ENCODE measurements at regions not wholly inside any gene's neighbourhood (a gene's known extent, or its start where the extent isn't known, plus 50 kb on each side); places are given as distances from the start of the nearest gene placed in this dataset.

DNA sequence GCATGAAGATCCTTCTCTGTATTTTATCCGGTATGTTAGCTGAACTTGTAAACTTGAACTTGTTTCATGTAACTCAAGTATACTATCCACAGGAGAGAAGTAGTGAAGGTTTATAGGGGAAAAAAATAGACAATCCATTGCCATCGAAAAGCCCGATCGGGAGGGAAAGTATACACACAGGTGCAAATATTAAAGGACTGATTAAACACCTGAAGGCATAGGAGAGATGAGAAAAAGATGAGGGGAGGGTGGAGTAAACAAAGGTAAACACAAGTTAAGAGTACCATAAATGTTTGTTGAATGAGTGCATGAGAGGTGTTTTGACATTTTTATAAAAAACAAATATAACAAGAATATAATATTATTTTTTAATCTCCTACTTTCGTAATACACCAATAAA lies 64.3 kb upstream of the CITED2 start:
- Histone ChIP-seq H3K4me1 (ENCODE audit: control insufficient read depth, insufficient read depth, low read length) (peaks cover 7% of the 10 kb centered on the region; the same call in 1 of the 2 replicates), H3K9me3 (ENCODE audit: control insufficient read depth, insufficient read depth, low read depth, low read length) (no peaks in the 10 kb centered on the region), H3K36me3 (ENCODE audit: control insufficient read depth, insufficient read depth, low read length) (no peaks in the 10 kb centered on the region), H3K9ac (ENCODE audit: low read length) (no peak overlapping the region), H3K4me3 (ENCODE audit: low read depth, low read length) (no peak overlapping the region), H3K27me3 (ENCODE audit: control insufficient read depth, insufficient read depth, low read length) (no peaks in the 10 kb centered on the region), H3K27ac (ENCODE audit: low read depth, low read length) (no peak overlapping the region)

DNA sequence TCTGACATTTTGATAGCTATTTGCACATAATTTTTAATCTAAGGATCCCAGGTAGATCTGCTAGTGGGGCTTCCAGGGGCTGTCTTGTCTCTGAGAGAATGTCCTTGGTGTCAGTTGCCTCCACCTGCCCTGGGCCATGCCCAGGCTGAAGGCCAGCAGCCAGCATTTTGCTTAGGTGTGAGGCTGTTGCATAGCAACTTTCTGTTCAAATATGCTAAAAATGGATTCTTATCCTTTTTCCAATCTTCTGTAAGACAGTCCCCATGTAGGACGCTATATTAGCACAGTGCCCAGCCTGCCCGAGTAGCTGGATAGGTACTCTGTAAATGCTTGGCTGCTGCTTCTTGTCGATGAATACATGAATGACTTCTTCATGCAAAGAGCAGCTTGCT lies 62.5 kb upstream of the CITED2 start:
- Histone ChIP-seq H3K9ac (ENCODE audit: low read length) (no peak overlapping the region), H3K36me3 (ENCODE audit: control insufficient read depth, insufficient read depth, low read length) (no peaks in the 10 kb centered on the region), H3K4me3 (ENCODE audit: low read depth, low read length) (no peak overlapping the region), H3K4me1 (ENCODE audit: control insufficient read depth, insufficient read depth, low read length) (peaks cover 4% of the 10 kb centered on the region; the same call in 1 of the 2 replicates), H3K27ac (ENCODE audit: low read depth, low read length) (no peak overlapping the region), H3K9me3 (ENCODE audit: control insufficient read depth, insufficient read depth, low read depth, low read length) (no peaks in the 10 kb centered on the region), H3K27me3 (ENCODE audit: control insufficient read depth, insufficient read depth, low read length) (no peaks in the 10 kb centered on the region)

DNA sequence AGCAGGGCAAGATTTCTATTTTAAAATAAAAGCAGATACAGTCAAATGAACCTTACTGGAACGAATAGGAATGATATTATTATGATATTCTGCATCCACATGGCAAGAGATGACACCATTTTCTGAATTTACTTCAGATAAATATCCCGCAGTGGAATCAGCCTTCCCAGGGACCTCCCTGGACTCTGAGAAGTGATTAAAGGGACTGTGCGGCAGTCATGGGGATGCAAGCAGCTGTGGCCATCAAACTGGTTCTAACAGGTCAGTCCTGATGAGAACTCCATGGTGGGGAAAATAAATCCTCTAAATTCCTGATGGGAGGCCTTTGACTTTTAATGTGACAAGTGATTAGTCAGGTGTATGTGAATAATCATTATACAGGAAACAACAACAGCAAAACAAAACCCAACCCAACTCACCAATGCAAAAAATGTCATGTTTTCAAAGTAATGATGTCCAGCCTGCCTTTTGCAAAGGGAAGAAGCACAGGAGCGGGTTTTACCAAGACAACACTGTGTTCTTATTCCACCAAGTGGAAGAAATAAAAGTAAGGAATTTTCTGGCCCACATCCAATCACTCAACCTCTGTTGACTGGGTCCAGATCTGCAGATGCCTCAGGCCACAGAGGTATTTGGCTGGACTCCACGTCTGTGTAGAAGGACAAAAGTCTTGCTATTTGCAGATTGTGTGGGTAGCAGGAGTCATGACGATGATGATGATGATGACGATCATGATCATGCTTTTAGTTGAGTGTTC lies 61.9 kb upstream of the CITED2 start:
- H3K36me3 ChIP-seq (ENCODE audit: control insufficient read depth, insufficient read depth, low read length): no peaks in the 10 kb centered on the region
- no peak overlapping the region for H3K27ac ChIP-seq (ENCODE audit: low read depth, low read length)
- no peaks in the 10 kb centered on the region for H3K27me3 ChIP-seq (ENCODE audit: control insufficient read depth, insufficient read depth, low read length)
- H3K4me3 ChIP-seq (ENCODE audit: low read depth, low read length): no peak overlapping the region
- H3K4me1 ChIP-seq (ENCODE audit: control insufficient read depth, insufficient read depth, low read length): peaks cover 4% of the 10 kb centered on the region; the same call in 1 of the 2 replicates
- no peak overlapping the region for H3K9ac ChIP-seq (ENCODE audit: low read length)
- peaks cover 5% of the 10 kb centered on the region; the same call in 1 of the 2 replicates for H3K9me3 ChIP-seq (ENCODE audit: control insufficient read depth, insufficient read depth, low read depth, low read length)

DNA sequence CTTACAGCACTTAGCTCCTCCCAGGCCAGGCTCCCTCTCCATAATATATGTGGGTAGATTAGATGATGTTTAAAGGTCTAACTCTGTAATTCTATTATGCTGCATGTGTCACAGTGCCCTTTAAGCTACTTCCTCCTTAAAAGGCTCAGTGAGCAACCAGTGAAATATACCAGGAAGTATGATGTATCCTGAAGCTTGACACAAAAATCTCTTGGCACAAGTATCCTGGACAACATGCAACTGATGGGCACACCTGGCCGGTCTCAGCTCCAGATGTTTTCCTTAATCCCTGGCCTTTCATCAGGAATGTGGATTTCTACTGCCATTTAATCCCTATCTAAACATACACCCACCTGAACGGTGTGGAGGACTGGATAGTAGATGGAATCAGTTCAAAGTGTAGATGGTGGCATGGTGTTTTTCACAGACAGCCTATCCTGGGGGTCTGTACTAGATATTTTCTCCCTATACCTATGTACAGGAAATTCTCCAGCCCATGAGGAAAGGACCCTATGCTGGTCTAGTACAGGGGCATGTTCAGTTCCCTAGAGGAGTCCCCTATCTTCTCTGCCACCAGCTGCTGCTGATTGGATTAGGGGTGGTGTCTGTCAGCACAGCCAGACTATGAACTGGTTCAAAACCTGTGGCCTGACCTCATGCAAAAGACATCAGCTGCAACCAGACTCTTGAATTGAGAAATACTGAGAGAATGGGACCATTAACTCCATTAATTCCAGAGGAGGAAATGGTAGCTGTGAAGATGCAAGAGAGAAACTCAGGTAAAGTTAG lies 59.4 kb upstream of the CITED2 start:
- Histone ChIP-seq H3K4me3 (ENCODE audit: low read depth, low read length) (no peak overlapping the region), H3K9ac (ENCODE audit: low read length) (no peak overlapping the region), H3K36me3 (ENCODE audit: control insufficient read depth, insufficient read depth, low read length) (no peaks in the 10 kb centered on the region), H3K4me1 (ENCODE audit: control insufficient read depth, insufficient read depth, low read length) (peaks cover 7% of the 10 kb centered on the region), H3K27ac (ENCODE audit: low read depth, low read length) (no peak overlapping the region), H3K27me3 (ENCODE audit: control insufficient read depth, insufficient read depth, low read length) (no peaks in the 10 kb centered on the region), H3K9me3 (ENCODE audit: control insufficient read depth, insufficient read depth, low read depth, low read length) (peaks cover 8% of the 10 kb centered on the region; the same call in 1 of the 2 replicates)

DNA sequence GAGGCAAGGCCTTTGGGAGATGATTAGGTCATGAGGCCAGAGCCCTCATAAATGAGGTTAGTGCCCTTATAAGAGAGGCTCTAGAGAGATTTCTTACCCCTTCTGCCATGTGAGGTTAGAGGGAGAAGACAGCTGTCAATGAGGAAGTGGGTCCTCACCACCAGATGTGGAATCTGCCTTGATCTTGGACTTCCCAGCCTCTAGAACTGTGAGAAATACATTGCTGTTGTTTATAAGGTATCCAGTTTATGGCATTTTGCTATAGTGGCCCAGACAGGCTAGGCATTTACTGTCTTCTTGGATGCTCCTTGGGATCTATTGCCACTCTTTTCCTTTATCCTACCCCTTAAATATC lies 57.1 kb upstream of the CITED2 start:
- no peaks in the 10 kb centered on the region for H3K36me3 ChIP-seq (ENCODE audit: control insufficient read depth, insufficient read depth, low read length)
- no peak overlapping the region for H3K4me3 ChIP-seq (ENCODE audit: low read depth, low read length)
- H3K27me3 ChIP-seq (ENCODE audit: control insufficient read depth, insufficient read depth, low read length): no peaks in the 10 kb centered on the region

DNA sequence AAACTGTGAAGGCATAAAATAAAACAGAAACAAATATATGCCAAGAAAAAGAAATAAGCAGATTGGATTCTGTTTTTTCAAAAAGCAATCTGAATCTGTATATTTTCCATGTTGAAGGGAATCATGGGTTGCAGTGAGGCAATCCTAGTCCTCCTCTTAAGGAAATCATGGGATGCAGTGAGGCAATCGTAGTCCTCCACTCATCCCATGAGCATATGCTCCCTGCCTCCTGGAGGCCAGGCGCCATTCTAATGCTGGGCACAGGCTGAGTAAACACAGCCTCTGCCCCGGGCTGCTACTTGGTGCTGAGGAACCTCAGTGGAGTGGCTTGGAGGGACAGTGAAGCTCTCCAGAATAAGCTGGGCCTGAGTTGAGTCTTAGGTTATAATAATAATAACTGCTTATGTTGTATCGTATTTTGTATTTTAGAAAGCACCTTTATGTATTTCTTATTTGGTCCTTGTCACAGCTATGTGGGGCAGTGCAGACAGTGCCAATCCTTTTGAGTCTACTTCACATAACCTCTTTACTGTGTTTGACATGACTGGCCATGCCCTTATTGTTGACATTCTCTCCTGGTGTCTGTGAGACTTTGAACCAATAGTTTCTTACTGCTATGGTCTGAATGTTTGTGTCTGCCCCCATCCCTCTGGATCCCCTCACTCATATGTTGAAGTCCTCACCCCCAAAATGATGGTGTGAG lies 56.6 kb upstream of the CITED2 start:
- Histone ChIP-seq H3K4me1 (ENCODE audit: control insufficient read depth, insufficient read depth, low read length) (peaks cover 13% of the 10 kb centered on the region), H3K36me3 (ENCODE audit: control insufficient read depth, insufficient read depth, low read length) (no peaks in the 10 kb centered on the region), H3K27ac (ENCODE audit: low read depth, low read length) (no peak overlapping the region), H3K27me3 (ENCODE audit: control insufficient read depth, insufficient read depth, low read length) (no peaks in the 10 kb centered on the region), H3K9ac (ENCODE audit: low read length) (no peak overlapping the region), H3K4me3 (ENCODE audit: low read depth, low read length) (no peak overlapping the region), H3K9me3 (ENCODE audit: control insufficient read depth, insufficient read depth, low read depth, low read length) (peaks cover 8% of the 10 kb centered on the region; the same call in 1 of the 2 replicates)

More for the DNA sequence above, 57.1 kb upstream of the CITED2 start:
- peaks cover 8% of the 10 kb centered on the region; the same call in 1 of the 2 replicates for H3K9me3 ChIP-seq (ENCODE audit: control insufficient read depth, insufficient read depth, low read depth, low read length)
- no peak overlapping the region for H3K9ac ChIP-seq (ENCODE audit: low read length)
- H3K4me1 ChIP-seq (ENCODE audit: control insufficient read depth, insufficient read depth, low read length): peaks cover 8% of the 10 kb centered on the region
- no peak overlapping the region for H3K27ac ChIP-seq (ENCODE audit: low read depth, low read length)

DNA sequence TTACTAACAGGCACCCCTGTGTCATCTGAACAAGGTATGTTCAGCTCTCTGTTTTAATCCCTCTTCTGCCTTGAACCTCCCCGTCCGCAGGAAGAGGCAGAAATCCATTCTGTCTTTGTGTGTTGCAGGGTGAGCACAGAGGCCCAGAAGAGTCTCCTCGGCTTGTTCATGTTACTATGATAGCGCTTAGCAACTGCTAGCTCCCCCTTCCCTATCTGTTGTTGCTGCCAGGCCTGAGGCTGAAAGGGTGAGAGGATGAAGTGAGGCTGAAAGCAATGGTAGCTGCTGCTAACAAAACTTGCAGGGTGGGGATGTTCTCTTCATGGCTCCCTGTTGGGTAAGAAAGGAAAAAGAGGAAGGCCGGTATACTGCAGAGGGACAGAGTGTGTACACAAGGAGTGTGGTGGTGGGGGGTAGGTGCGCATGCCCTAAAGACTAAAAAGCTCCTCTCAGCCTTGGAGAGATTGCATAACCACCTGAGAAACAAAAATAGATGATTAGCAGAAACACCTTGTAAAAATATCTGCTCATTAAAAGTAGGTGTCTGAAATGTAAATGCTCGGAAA lies 55.2 kb upstream of the CITED2 start:
- Histone ChIP-seq H3K27me3 (ENCODE audit: control insufficient read depth, insufficient read depth, low read length) (no peaks in the 10 kb centered on the region), H3K4me1 (ENCODE audit: control insufficient read depth, insufficient read depth, low read length) (peaks cover 17% of the 10 kb centered on the region), H3K4me3 (ENCODE audit: low read depth, low read length) (no peak overlapping the region), H3K9ac (ENCODE audit: low read length) (no peak overlapping the region), H3K9me3 (ENCODE audit: control insufficient read depth, insufficient read depth, low read depth, low read length) (peaks cover 8% of the 10 kb centered on the region; the same call in 1 of the 2 replicates), H3K27ac (ENCODE audit: low read depth, low read length) (no peak overlapping the region), H3K36me3 (ENCODE audit: control insufficient read depth, insufficient read depth, low read length) (no peaks in the 10 kb centered on the region)

DNA sequence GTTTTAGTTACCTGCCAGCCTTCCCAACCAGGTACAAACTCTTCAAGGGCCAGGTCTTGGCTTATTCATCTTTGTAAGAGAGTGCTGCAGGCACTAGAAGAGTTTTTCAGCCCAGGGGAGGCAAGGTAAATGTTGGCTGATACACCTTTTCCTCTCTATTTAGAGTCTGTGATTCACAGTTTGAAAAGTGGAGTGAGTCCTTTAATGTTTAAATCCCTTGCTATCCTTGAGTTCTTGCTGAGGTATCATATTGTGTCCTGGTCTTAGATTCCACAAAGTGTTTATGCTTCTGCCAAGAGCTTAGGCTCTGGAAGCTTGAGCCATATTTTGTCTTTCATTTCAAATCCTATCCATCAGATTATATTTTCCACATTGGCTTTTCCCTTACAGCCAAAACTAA lies 52.8 kb upstream of the CITED2 start:
- Histone ChIP-seq H3K27ac (ENCODE audit: low read depth, low read length) (no peak overlapping the region), H3K9ac (ENCODE audit: low read length) (no peak overlapping the region), H3K9me3 (ENCODE audit: control insufficient read depth, insufficient read depth, low read depth, low read length) (peaks cover 8% of the 10 kb centered on the region; the same call in 1 of the 2 replicates), H3K27me3 (ENCODE audit: control insufficient read depth, insufficient read depth, low read length) (no peaks in the 10 kb centered on the region), H3K4me1 (ENCODE audit: control insufficient read depth, insufficient read depth, low read length) (peaks cover 17% of the 10 kb centered on the region), H3K36me3 (ENCODE audit: control insufficient read depth, insufficient read depth, low read length) (no peaks in the 10 kb centered on the region), H3K4me3 (ENCODE audit: low read depth, low read length) (no peak overlapping the region)

DNA sequence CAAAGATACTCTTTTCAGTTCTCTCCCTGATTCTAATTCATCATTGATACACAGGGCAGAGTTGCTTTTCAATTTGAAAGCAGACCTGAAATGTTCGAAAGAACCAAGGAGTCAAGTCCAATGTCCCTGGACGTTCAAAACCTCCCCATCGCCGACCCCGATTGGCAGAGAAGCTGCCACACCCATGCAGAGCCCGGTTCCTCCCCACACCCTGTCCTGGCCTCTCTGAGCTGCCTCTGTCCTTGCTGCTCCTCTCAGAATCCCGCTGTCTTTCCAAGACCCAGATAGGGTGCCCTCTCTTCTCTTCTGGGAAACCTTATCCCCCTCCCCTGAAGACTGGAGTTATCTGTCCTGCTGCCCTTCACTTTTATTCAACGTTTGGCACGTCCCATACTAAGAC lies 52.3 kb upstream of the CITED2 start:
- no peak overlapping the region for H3K4me3 ChIP-seq (ENCODE audit: low read depth, low read length)
- no peaks in the 10 kb centered on the region for H3K36me3 ChIP-seq (ENCODE audit: control insufficient read depth, insufficient read depth, low read length)
- H3K4me1 ChIP-seq (ENCODE audit: control insufficient read depth, insufficient read depth, low read length): peaks cover 17% of the 10 kb centered on the region
- no peaks in the 10 kb centered on the region for H3K27me3 ChIP-seq (ENCODE audit: control insufficient read depth, insufficient read depth, low read length)
- no peak overlapping the region for H3K9ac ChIP-seq (ENCODE audit: low read length)
- H3K27ac ChIP-seq (ENCODE audit: low read depth, low read length): no peak overlapping the region
- H3K9me3 ChIP-seq (ENCODE audit: control insufficient read depth, insufficient read depth, low read depth, low read length): peaks cover 7% of the 10 kb centered on the region; the same call in 1 of the 2 replicates

DNA sequence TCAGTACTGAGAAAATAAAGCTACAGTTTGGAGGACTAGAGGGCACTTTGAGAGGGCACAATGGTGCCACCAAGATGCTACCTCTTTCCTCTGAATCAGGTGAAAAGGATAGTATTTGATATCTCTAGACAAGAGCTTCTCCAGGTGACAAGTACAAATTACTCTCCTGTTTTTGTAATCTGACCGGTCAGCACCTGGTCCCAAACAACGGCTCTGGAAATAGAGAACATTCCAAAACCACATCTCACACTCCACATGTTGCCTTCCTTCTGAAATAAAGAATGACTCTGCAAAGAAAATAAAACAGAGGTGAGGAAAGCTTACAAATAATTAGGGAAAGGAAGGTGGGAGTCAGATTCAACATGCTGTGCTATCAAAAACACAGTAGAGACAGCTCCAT lies 51.3 kb upstream of the CITED2 start:
- Histone ChIP-seq H3K36me3 (ENCODE audit: control insufficient read depth, insufficient read depth, low read length) (no peaks in the 10 kb centered on the region), H3K9me3 (ENCODE audit: control insufficient read depth, insufficient read depth, low read depth, low read length) (no peaks in the 10 kb centered on the region), H3K9ac (ENCODE audit: low read length) (no peak overlapping the region), H3K27ac (ENCODE audit: low read depth, low read length) (no peak overlapping the region), H3K27me3 (ENCODE audit: control insufficient read depth, insufficient read depth, low read length) (no peaks in the 10 kb centered on the region), H3K4me3 (ENCODE audit: low read depth, low read length) (no peak overlapping the region), H3K4me1 (ENCODE audit: control insufficient read depth, insufficient read depth, low read length) (peaks cover 17% of the 10 kb centered on the region)
